ENCODE measurements at regions not wholly inside any gene's neighbourhood (a gene's known extent, or its start where the extent isn't known, plus 50 kb on each side); places are given as distances from the start of the nearest gene placed in this dataset.
A peak's percentile ranks its signal among the peaks of the same experiment; 100 is the strongest.

DNA sequence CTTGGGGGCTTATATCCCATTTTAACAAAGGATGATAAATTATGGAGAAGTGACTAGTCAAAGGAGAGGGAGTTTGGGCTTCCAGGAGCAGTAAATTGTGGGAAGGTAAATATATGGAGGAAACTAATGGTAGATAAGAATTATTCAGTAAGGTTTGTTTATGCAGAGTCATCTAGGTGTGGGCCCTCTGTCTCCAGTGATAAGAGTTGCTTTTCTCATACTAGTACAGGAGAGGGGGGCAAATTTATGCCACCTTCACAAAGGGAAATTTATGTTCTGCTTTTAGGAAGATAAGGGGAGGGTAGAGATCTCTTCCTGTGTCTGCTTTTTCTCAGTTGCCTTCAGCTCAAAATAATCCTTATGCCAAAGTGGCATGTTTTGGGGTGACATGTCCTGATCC, 383.7 kb upstream of the PPP2R3A start (continued):
- TF ChIP-seq ELF2 (CRISPR knock-in tag; IDR thresholded peaks at IDR 0.05) = no peak
- no peak for TF ChIP-seq PCBP1 (IDR thresholded peaks at IDR 0.05; ENCODE audit: low read depth, low read length, poor library complexity, severe bottlenecking)
- peak; percentile 27 to 61; a peak in 1 of 4 replicates for TF ChIP-seq ARNT (IDR thresholded peaks at IDR 0.05)
- TF ChIP-seq, protein P1, sequence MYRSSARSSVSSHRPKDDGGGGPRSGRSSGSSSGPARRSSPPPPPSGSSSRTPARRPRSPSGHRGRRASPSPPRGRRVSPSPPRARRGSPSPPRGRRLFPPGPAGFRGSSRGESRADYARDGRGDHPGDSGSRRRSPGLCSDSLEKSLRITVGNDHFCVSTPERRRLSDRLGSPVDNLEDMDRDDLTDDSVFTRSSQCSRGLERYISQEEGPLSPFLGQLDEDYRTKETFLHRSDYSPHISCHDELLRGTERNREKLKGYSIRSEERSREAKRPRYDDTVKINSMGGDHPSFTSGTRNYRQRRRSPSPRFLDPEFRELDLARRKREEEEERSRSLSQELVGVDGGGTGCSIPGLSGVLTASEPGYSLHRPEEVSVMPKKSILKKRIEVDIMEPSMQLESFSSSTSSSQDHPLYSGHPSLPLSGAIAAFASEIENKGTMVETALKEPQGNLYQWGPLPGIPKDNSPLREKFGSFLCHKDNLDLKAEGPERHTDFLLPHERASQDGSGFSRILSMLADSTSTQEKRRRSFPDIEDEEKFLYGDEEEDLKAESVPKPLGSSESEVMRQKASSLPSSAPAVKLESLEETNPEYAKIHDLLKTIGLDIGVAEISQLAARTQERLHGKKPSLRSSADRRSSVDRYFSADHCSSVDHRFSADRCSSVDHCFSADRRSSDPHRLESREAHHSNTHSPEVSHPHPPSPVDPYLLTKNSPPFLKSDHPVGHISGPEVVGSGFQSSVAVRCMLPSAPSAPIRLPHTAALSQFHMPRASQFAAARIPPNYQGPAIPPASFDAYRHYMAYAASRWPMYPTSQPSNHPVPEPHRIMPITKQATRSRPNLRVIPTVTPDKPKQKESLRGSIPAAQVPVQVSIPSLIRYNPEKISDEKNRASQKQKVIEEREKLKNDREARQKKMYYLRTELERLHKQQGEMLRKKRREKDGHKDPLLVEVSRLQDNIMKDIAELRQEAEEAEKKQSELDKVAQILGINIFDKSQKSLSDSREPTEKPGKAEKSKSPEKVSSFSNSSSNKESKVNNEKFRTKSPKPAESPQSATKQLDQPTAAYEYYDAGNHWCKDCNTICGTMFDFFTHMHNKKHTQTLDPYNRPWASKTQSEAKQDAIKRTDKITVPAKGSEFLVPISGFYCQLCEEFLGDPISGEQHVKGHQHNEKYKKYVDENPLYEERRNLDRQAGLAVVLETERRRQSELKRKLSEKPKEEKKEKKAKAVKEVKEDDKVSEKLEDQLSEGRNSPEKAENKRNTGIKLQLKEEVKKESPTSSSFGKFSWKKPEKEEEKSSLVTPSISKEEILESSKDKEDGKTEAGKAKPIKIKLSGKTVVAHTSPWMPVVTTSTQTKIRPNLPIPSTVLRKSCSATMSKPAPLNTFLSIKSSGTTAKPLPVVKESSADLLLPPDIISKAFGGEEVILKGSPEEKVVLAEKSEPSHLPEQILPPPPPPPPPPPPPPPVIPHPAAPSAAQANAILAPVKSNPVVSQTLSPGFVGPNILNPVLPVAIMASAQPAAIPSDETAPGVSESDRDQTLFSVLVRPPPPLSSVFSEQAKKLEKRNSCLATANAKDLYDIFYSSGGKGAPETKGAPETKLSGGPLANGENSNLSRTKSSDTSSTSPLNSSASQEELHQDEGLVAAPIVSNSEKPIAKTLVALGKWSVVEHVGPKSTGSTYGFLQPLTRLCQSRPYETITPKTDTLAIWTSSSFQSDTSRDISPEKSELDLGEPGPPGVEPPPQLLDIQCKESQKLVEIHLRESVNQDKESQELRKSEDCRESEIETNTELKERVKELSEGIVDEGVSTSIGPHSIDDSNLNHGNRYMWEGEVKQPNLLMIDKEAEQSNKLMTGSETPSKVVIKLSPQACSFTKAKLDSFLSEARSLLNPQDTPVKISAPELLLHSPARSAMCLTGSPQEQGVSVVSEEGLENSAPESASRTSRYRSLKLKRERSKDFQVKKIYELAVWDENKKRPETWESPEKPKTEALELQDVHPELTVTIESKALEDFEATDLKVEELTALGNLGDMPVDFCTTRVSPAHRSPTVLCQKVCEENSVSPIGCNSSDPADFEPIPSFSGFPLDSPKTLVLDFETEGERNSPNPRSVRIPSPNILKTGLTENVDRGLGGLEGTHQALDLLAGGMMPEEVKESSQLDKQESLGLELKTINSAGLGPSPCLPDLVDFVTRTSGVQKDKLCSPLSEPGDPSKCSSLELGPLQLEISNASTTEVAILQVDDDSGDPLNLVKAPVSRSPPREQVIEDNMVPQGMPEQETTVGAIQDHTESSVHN (IDR thresholded peaks at IDR 0.05; ENCODE audit: borderline replicate concordance in 1 of 2, low read depth in 1 of 2) = no peak
- no peak for TF ChIP-seq TAF1 (IDR thresholded peaks at IDR 0.05; ENCODE audit: control insufficient read depth, extremely low read depth, insufficient read depth, low read length, severe bottlenecking)
- TF ChIP-seq ZNF263 (CRISPR knock-in tag; IDR thresholded peaks at IDR 0.05; ENCODE audit: borderline replicate concordance) = no peak
- TF ChIP-seq NR3C1 (CRISPR knock-in tag; IDR thresholded peaks at IDR 0.05) = no peak
- TF ChIP-seq POLR2AphosphoS2 (IDR thresholded peaks at IDR 0.05; ENCODE audit: low read length) = no peak
- TF ChIP-seq ZBTB7A (IDR thresholded peaks at IDR 0.05; ENCODE audit: borderline replicate concordance, control insufficient read depth, low read depth, low read length) = no peak
- TF ChIP-seq, protein P2, sequence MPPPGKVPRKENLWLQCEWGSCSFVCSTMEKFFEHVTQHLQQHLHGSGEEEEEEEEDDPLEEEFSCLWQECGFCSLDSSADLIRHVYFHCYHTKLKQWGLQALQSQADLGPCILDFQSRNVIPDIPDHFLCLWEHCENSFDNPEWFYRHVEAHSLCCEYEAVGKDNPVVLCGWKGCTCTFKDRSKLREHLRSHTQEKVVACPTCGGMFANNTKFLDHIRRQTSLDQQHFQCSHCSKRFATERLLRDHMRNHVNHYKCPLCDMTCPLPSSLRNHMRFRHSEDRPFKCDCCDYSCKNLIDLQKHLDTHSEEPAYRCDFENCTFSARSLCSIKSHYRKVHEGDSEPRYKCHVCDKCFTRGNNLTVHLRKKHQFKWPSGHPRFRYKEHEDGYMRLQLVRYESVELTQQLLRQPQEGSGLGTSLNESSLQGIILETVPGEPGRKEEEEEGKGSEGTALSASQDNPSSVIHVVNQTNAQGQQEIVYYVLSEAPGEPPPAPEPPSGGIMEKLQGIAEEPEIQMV (tag; conservative IDR thresholded peaks at IDR 0.05; ENCODE audit: low read depth) = no peak
- TF ChIP-seq, protein P3, sequence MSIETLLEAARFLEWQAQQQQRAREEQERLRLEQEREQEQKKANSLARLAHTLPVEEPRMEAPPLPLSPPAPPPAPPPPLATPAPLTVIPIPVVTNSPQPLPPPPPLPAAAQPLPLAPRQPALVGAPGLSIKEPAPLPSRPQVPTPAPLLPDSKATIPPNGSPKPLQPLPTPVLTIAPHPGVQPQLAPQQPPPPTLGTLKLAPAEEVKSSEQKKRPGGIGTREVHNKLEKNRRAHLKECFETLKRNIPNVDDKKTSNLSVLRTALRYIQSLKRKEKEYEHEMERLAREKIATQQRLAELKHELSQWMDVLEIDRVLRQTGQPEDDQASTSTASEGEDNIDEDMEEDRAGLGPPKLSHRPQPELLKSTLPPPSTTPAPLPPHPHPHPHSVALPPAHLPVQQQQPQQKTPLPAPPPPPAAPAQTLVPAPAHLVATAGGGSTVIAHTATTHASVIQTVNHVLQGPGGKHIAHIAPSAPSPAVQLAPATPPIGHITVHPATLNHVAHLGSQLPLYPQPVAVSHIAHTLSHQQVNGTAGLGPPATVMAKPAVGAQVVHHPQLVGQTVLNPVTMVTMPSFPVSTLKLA (conservative IDR thresholded peaks at IDR 0.05) = no peak
- no peak for TF ChIP-seq CHCHD3 (CRISPR knock-in tag; IDR thresholded peaks at IDR 0.05)
- TF ChIP-seq, protein P4, sequence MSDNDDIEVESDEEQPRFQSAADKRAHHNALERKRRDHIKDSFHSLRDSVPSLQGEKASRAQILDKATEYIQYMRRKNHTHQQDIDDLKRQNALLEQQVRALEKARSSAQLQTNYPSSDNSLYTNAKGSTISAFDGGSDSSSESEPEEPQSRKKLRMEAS (CRISPR knock-in tag; IDR thresholded peaks at IDR 0.05) = no peak
- TF ChIP-seq MECOM (CRISPR knock-in tag; IDR thresholded peaks at IDR 0.05) = no peak

Data from K562 (cell line).